ENCODE measurements at regions not wholly inside any gene's neighbourhood (a gene's known extent, or its start where the extent isn't known, plus 50 kb on each side); places are given as distances from the start of the nearest gene placed in this dataset.

DNA sequence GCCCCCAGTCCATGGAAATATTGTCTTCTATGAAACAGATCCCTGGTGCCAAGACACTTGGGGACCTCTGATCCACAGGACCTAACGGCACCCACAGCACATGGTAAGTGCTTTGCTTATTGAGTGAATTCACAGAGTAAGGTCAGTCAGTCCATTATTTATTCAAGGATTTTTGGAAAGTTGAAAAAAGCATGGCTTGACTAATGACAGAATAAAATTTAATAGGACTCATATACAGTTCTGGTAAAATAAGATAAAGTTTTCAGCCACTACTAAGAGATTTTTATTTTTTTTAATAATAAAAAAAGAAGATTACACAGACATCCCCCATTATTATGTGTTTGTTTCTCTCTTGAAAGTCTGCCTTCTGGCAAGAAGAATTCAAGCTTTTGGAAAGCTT is 490.6 kb upstream of the HS3ST1 start:
- no peak for TF ChIP-seq POLR2A (IDR thresholded peaks at IDR 0.05)
- TF ChIP-seq, protein P1, sequence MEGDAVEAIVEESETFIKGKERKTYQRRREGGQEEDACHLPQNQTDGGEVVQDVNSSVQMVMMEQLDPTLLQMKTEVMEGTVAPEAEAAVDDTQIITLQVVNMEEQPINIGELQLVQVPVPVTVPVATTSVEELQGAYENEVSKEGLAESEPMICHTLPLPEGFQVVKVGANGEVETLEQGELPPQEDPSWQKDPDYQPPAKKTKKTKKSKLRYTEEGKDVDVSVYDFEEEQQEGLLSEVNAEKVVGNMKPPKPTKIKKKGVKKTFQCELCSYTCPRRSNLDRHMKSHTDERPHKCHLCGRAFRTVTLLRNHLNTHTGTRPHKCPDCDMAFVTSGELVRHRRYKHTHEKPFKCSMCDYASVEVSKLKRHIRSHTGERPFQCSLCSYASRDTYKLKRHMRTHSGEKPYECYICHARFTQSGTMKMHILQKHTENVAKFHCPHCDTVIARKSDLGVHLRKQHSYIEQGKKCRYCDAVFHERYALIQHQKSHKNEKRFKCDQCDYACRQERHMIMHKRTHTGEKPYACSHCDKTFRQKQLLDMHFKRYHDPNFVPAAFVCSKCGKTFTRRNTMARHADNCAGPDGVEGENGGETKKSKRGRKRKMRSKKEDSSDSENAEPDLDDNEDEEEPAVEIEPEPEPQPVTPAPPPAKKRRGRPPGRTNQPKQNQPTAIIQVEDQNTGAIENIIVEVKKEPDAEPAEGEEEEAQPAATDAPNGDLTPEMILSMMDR (IDR thresholded peaks at IDR 0.05) = no peak
